HG03439 (cell line): ENCODE measurements at regions not wholly inside any gene's neighbourhood (a gene's known extent, or its start where the extent isn't known, plus 50 kb on each side); places are given as distances from the start of the nearest gene placed in this dataset.
"Not testable (repeated sequence)": the region's sequence is repeated elsewhere in the genome, so short reads cannot be mapped to it uniquely, and the experiment has no call there.

Experiments
- ATAC-seq: cut with Tn5 transposase; IDR thresholded peaks from one replicate; pipeline ENCODE4 v1.9.1; 2021; ENCODE audit warnings: mild to moderate bottlenecking, moderate library complexity; ENCODE audit not compliant: unreplicated experiment

DNA sequence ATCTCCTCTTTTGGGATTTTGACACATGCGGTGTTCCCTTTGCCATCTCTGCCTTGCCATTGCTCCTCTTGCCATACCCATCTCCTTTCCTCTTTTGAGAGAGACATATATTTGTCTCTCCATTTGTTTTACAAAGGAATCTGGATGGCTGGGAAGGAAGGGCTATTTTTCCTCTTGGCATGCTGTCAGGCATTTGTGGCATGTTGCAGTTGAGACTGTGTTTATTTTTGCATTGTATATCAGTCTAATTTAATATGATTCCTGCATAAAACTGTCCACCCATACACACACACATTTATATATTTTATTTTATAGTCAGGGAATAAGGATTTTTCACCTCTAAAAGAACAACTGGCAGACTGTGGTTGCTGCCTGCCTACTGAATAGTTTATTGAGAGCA is 1105.8 kb upstream of the SEMA6A start:
- no peak for ATAC-seq

DNA sequence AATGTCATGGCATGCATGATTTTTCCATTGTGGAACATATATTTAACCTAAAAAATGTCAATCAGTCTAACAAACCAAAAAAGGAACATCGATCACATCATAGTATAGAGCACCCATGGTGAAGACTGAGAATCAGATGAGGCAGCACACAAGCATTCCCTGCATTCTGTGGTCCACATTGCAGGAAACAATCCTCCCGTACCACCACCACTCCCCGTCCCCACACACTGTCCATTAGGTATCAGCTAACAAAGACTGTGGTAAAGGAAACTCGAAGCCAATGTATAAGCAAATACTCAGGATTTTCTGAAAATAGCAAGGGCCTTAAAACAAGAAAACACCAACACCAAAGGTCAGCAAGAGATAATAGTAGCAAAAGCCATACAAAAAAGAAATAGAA is 1104.4 kb upstream of the SEMA6A start:
- no peak for ATAC-seq

- ATAC-seq = no peak
These were observed 1101.0 kb upstream of the SEMA6A start for GRCh38 chr5:117675646-117676045.

DNA sequence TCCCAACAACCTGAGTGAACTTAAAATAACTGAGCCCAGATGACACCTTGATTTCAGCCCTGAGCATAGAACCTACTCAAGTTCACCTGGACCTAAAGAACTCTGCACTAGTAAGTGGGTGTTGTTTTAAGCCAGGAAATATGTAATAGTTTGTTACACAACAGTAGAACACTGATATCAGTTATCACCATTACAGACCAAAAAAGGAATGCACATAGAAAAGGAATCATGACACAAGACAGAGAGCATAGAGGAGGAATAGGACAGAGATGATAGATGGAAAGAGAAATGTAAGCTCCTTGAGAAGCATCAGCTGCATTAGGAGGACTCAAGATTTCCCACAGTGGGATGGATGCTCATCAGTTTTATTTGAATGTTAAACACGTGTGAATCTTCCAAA is 1096.9 kb upstream of the SEMA6A start:
- no peak for ATAC-seq

DNA sequence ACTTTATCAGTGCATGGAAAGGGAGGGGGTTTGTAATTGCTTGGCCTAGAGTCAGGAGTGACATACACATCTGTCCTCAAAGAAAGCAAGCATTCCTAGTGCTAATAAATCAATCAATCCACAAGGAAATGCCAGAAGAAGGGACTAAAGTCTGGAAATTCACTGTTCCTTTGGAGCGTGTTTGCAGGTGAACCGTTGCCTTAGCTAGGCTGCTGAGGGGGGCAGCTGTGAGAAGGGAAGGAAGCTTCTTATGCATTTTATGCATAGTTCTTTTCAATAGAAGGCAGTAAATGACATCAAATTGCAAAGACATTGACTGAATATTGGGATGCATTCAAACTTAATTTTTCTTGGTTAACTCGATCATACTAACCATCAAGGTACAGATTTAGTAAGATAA is 1092.5 kb upstream of the SEMA6A start:
- no peak for ATAC-seq

DNA sequence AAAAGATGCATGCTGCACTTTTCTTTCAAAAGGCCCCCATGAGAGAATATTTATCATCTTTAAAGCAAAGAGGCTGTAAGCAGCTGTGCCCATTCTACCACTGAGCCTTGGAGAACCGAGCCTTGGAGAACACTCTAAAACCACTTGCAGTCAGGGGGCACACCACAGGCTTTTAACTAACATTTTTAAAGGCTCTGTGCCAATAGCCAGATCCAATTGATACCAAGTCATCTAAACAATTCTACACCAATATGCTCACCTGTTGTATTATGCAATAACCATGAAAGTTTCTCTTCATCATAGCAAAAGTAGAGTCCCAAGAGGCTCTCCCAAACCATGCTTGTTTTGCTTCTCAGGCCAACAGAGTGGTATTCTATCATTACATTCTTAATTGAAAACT is 1090.5 kb upstream of the SEMA6A start:
- no peak for ATAC-seq

DNA sequence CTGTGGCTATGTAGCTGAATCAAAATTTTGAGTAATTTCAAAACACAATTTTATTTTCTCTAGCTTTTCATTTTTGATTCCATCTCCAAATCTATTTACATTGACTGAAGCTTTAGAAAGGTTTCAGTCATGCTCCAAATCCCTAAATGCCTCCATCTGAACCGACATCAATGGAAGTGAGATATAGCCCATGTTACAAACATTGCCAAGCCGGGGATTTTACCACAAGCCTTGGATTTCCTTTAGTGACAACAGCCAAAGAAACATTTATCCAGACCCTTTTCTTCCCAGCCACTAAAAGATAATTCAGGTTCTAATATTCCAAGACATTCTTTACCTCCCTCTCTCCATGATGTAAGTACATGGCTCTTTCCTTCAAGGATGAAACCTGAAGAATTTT is 1087.7 kb upstream of the SEMA6A start:
- no peak for ATAC-seq

GRCh38 chr5:117657541-117657940 is 1082.9 kb upstream of the SEMA6A start:
- ATAC-seq = no peak

DNA sequence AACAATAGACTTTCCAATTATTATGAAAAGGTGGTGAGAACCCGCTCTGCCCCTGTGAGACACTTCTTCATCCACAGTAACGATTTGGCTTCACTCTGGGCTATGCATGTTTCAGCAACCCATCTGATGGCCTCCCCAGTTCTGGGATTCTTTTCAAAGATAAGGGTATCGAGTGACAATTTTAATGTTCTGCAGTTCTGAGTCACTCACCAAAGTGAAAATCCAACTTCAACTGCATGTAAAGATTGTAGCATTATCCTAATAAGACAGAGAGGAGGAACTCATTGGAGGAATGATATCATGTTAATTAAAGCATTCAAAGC is 1078.3 kb upstream of the SEMA6A start:
- ATAC-seq = no peak

DNA sequence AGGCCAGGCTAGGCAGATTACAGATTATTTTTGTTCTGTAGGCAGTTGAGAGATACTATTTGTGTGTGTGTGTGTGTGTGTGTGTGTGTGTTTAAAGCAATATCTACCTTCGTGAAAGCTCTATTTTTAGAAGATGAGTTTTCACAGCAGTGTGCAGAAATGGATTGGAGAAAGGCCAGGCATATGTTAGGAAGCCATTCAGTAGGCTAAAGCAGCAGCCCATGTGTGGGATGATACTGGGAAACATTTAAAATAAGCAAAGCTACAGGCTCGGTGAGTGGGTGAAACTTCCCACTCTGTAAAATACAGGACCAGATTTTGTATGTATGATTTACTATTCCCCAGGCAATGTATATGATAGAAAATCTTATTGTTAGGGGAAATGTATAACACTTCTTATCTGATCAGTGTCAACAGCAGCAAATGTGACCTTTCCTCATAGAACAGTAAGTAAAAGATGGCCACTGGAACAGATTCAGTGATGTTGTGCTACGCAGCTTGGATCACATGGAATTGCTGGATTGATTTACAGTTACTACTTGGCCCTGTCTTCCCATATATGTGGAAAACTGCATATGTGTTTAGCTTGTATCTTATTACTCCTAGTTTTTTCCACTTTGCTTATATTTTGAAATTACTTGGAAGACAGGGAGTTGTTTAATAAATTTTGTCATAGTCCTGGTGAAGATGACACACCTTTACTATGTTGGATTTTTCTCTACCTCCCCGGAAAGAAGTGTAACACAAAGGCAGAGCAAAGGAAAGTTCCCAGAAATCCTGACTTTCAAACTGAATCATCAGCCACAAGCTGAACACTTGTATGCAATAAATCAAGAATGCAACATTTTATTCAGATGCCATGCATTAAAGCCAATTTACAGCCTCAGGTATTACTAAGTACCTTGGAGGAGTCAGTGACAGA is 1077.7 kb upstream of the SEMA6A start:
- no peak for ATAC-seq

- ATAC-seq = no peak
These were observed 1075.2 kb upstream of the SEMA6A start for GRCh38 chr5:117649821-117650220.

DNA sequence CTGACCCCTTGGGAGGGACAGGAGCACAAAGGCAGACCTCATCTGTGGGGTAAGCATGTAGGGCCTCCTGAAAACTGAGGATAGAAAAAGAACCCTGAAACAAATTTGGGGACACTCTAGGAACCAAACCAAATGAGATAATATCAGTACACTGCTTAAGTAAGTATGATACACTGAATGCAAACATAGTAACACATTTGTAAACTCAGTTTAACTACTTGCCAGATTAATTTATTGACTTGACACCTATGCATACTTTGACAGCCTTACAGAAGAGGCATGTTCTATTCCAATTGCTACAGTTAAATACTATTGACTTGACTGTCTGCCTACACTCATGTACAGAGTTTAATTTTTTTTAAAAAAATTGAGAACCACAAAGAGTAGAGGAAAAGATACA is 1070.8 kb upstream of the SEMA6A start:
- no peak for ATAC-seq

- no peak for ATAC-seq
These were observed 1064.0 kb upstream of the SEMA6A start for GRCh38 chr5:117638581-117638980.

GRCh38 chr5:117633093-117633492 is 1058.5 kb upstream of the SEMA6A start:
- ATAC-seq = no peak

GRCh38 chr5:117624201-117624600 is 1049.6 kb upstream of the SEMA6A start:
- ATAC-seq = no peak

DNA sequence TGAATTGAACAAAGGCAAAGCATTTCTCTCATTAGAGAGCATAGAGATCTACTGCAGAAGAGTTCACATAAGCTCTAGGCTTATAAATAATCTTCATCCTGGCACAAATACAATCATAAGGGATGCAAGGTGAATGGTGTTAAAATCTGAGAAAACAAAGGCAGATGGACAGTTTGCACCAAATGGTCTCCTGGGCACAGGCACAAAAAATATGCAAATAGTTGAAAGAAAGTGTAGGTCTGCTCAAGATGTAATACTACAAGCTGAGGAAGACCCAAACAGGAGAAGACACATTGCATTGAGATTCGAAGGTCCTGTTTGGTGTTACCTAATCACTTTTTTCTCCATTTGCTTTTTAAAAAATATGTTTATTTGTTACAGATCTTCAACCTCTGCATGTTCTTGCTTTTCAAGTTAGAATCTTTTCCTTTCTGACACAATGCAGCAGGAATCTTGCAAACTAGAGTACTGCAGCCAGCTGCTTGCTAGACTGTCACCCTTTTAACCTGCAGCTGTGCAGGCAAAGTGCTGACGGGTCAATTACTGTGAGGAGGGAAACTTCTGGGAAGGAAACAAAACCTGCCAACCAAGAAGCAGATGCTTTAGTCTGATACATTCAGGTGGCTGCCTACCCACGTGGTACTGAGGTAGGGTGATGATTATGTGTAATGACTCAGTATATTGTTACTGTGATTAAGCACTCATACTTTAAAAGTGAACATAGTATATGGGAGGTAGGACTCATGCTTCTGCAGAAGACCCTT is 1048.6 kb upstream of the SEMA6A start:
- ATAC-seq = no peak

DNA sequence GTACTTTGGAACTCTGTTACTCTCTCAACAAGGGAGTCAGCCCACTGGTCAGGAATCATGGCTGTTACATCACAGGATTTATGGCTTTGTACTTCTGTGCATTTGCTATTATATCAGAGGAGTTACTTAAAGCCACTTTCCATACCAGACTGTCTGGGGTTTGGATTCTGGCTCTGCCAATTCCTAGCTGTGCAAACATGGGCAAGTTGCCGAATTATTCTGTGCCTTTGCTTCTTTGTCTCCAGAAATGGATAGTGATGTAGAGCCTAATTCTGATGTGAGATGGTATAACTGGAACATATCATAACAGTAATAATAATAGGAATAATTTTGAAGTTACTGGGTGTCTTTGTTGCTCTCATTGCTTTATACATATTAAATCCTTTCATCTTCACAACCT is 1047.3 kb upstream of the SEMA6A start:
- no peak for ATAC-seq

DNA sequence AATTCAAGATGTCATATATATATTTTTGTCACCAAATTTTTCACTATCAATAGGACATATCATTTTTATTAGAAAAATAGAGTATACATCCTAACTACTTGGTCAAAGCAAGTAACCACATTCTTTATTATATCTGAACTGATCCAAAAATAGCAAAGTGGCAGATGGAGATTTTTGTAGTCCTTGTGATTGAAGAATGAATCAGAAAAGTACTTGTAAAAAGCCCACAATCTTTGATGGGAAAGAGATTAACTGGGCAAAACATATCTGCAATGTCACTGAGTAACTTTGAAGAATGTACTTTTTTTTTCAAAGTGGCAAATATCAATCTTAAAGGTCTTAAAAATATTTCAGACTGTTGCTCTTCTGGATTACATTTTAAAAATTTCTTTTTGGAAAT is 1040.6 kb upstream of the SEMA6A start:
- ATAC-seq = no peak

DNA sequence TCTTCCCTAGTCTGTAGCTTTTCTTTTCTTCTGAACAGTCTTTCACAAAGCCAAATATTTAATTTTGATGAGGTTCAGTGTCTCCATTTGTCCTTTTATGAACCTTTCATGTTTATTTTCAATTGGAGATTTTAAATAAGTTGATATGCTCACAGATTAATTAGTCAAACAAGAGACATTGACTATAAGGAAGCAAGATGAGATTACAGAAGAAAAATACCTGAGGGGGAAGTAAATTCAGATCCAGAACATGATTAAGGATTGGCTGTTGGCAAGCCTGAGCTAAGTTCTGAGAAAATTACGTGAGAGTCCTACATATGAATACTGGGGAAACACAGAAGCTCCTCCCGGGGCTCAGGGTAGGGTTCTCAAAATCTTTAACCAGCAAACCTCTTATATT is 1039.8 kb upstream of the SEMA6A start:
- no peak for ATAC-seq

DNA sequence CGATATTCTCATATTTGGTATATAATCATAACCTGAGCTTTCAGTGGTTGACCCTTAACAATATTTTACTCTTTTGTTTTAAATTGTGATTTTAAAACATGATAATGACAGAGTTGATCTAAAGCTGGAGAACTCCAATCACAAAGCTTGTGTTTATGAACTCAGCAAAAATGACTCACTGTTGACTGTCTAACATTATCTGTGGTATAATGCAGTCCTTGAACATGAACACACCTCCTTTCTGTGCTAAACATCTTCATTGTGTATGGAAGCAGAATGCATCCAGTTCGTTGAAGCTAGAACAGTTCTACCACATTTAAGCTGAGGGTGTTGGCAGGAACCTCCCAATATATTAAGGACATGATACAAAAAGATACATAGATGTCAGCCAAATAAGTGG is 1030.2 kb upstream of the SEMA6A start:
- no peak for ATAC-seq

DNA sequence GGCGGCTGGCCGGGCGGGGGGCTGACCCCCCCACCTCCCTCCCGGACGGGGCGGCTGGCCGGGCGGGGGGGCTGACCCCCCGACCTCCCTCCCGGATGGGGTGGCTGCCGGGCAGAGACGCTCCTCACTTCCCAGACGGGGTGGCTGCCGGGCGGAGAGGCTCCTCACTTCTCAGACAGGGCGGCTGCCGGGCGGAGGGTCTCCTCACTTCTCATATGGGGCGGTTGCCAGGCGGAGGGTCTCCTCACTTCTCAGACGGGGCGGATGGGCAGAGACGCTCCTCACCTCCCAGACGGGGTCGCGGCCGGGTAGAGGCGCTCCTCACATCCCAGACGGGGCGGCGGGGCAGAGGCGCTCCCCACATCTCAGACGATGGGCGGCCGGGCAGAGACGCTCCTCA is 1025.2 kb upstream of the SEMA6A start:
- not testable (repeated sequence) for ATAC-seq

DNA sequence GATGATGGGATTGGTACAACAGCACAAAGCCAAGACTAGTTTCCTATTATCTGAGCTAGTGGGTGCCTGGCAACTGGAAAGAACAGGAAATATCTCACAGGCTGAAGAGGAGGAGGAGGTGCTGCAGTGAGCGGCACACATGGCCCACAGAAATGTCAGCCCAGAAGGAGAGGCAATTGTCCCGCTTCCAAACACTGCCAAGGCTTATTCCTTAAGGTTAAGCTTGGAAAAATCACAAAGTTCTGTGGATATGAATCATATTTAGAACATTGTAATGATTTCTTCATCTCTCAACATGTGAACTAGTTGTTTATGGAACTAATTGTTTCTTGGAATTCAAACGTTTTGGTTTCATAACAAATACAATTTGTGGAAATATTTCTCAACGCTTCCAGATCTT is 1019.5 kb upstream of the SEMA6A start:
- no peak for ATAC-seq
